Daoy (cell line): ENCODE measurements at regions not wholly inside any gene's neighbourhood (a gene's known extent, or its start where the extent isn't known, plus 50 kb on each side); places are given as distances from the start of the nearest gene placed in this dataset.
"Not testable (repeated sequence)": the region's sequence is repeated elsewhere in the genome, so short reads cannot be mapped to it uniquely, and the experiment has no call there.

Source experiments
- DNase-seq: peaks from one replicate; pipeline ENCODE4 v3.0.0-alpha.2; 2015; ENCODE audit warnings: low read depth

- DNase-seq, result no peak
These were observed 52.0 kb upstream of the BMP2 start for GRCh38 chr20:6715401-6715941.

DNA sequence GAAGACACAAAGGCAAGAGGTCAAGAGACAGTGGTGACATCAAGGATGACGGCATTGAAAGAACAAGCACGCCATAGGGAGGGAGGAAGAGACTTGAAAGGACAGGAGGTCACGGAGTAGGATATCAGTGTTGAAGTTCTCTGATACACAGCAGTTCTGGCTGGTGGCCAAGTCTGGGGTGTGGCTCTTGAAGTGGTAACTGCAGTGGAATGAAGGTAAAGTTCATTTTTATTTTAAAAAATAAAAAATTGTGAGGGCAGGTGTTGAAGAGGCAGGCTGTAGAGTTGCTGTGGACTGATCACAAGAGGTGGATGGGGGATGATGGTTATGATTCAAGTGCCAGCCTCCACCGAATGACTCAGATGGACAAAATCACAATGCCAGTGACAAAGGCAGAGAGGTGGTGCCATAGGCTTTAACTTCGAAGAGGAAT, 53.2 kb upstream of the BMP2 start:
- no peak for DNase-seq

- DNase-seq, result peak; percentile 17
These were observed 55.4 kb upstream of the BMP2 start for GRCh38 chr20:6711951-6712649.

DNA sequence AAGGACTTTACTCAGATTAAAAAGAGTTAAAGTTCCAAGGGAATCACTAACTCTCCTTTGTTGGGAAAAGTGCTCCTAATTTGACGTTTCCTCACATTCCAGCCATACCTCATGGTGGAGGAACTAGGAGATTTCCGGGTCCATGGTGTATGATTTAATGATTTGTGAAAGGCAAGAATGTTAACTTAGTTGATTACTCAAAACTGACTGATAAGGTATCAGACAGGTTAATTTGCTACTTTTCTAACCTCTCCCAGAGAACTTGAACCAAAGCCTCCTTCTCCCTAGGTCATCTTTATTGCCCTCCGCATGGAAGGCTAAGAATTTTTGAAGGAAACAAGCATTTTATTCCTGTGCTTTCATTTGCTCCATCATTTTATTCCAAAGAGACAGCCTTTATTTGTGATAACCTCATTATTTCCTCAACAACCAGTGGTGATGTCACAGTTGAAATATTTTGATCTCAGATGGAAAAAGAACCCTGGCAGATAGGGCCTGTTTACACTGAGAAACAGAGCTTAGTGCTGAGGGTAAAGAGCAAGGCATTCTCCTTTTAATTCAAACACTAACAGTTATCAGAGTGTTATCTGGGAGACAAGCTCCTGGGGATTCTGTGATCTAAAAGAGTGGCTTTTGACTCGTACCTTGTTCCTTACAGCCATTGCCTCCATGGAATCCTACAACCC, 57.4 kb upstream of the BMP2 start:
- DNase-seq, result no peak

- peak; percentile 81 for DNase-seq
These were observed 59.5 kb upstream of the BMP2 start for GRCh38 chr20:6708010-6708409.

GRCh38 chr20:6707321-6707831, 60.1 kb upstream of the BMP2 start:
- no peak for DNase-seq

GRCh38 chr20:6705926-6706548, 61.4 kb upstream of the BMP2 start:
- no peak for DNase-seq

DNA sequence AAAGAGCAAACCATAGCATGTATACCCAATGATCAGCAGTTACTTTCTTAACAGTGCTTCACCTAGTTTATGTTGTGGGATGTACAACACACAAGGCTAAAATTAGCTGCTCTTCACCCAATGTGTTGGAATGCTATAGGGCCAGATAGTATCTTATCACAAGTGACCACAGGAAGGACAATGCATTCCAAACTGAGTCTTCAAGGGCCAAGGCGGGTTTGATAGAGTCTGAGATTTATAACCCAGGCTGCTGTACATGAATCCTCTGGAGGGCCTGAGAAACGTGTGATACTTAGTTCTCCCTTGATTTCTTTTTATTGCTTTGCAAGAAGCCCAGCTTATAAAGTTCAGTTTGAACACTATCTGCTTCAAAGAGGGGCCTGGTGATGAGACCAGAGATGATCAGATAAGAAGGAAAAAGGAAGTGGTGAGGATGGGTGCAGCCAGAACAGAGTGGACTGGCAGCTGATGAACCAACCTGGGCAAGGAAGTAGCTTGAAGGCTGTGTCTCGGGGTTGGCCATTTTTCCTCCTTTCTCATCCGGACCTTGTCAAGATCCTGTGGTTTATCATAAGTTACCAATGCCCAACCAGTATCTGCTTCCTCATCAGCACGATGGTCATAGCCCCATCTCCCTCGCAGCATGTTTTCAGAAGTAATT, 62.2 kb upstream of the BMP2 start:
- DNase-seq, result no peak

GRCh38 chr20:6704132-6704861, 63.2 kb upstream of the BMP2 start:
- no peak for DNase-seq

- no peak for DNase-seq
These were observed 63.8 kb upstream of the BMP2 start for GRCh38 chr20:6703656-6704055.

DNA sequence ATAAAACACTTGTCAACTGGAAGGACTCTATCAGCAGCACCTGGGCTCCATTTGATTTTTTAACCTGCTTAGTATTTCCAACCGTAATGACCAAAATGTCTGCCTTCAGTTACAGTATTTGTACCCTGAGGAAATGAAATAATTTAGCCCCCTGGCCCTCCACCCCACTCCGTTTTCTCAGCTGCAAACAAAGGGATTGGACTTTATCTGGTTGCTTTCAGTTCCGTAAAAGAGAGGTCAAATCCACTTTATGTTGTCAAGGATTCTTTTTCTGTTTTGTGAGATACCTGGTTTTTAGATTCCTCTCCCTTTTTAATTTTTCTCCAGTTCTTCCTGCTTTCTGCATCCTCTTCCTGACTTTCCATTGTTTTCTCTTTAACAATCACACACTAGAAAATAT, 64.4 kb upstream of the BMP2 start:
- DNase-seq, result no peak

- DNase-seq, result no peak
These were observed 65.3 kb upstream of the BMP2 start for GRCh38 chr20:6702144-6702543.

- no peak for DNase-seq
These were observed 66.7 kb upstream of the BMP2 start for GRCh38 chr20:6700563-6701329.

DNA sequence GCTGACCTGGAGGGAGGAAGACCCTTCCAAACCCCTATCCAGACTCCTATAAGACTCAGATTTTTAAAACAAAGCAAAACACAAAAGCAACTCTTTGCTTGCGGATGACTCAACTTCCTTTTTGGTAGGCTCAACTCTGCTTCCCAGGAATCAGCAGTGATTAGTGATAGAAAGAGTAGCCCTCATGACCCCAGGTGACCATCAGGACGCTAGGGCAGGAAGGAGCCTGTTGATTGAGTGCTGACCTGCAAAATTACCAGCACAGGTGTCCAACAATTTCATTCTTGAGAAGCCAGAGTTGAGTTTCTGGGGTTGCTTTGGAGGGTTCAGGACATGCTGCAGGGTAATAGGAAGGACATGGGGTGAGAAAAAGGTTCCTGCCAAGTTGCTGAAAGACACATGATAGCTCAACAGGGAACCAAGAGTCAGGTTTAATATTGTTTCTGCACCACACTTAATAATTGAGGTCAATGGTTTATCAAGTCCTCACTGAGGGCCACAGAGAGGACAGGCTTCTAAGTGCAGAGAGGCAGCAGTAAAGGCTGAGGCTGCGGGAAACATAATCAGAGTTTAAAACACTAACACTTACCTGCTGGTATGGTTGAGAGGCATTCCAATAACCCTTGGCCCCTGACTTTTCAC, 67.4 kb upstream of the BMP2 start:
- no peak for DNase-seq

DNA sequence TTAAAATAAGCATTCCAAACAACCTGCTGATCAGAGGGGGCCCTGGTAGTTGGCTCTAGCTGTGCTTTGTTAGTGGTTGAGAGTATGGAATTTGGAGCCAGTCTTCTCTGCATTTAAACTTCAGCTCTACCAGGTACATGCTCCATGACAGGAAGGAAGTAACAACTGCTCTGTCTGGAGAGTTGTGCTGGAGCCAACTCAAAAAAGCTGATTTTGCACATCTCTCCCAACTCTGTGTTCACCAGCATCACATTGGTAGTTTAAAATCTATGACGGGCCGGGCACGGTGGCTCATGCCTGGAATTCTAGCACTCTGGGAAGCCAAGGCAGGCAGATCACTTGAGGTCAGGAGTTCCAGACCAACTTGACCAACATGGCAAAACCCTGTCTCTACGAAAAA, 68.8 kb upstream of the BMP2 start:
- no peak for DNase-seq

DNA sequence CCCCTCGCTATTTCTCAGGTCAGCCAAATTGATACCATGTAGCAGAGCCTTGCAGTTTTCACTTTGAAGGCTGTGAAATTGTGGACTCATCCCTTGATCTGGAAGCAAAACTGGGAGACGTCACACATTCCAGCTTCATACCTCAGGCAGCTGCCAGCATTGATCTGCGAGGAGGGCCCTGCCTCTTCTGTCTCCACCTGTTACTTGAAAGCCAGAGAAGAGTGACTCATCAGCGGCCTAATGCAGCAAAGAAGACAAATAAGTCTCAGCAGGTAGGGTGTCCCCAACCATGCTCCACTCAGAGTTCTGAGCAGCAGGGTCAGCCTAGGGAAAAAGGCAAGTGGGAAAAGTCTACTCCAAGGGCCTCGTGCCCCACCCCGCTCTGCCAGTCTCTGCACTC, 69.4 kb upstream of the BMP2 start:
- DNase-seq, result peak; percentile 13

GRCh38 chr20:6697228-6697972, 70.1 kb upstream of the BMP2 start:
- DNase-seq, result no peak

GRCh38 chr20:6696001-6696400, 71.5 kb upstream of the BMP2 start:
- DNase-seq, result no peak

DNA sequence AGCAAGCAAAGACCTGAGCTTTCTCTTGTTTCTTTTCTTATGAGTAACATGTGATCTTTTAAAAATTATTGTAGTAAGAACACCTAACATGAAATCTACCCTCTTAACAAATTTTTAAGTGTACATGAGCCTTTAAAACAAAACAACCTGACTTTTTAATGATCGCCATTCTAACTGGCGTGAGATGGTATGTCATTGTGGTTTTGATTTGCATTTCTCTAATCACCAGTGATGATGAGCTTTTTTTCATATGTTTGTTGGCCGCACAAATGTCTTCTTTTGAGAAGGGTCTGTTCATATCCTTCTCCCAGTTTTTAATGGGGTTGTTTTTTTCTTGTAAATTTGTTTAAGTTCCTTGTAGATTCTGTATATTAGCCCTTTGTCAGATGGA, 73.7 kb upstream of the BMP2 start:
- DNase-seq, result not testable (repeated sequence)
